ENCODE measurements at regions not wholly inside any gene's neighbourhood (a gene's known extent, or its start where the extent isn't known, plus 50 kb on each side); places are given as distances from the start of the nearest gene placed in this dataset.
"Not testable (repeated sequence)": the region's sequence is repeated elsewhere in the genome, so short reads cannot be mapped to it uniquely, and the experiment has no call there.

GRCh38 chr11:112706863-112707262, 254.4 kb upstream of the NCAM1 start:
- Mint-ChIP-seq H3K9me3 (peaks cover 5 to 31% (median 10%) of the 10 kb centered on the region in 7 donors), H3K36me3 (peaks cover 0 to 7% of the 10 kb centered on the region in 2 donors), H3K27me3 (peaks cover 0 to 22% (median 8%) of the 10 kb centered on the region in 3 donors), H3K27ac (no peak overlapping the region), H3K4me3 (no peak overlapping the region), H3K4me1 (no peaks in the 10 kb centered on the region)
- no peak for ATAC-seq (ENCODE audit: low read depth in 2 of 2)
- no peak for DNase-seq

- H3K4me1 Mint-ChIP-seq; DNase-seq; H3K4me3 Mint-ChIP-seq; H3K9me3 Mint-ChIP-seq; ATAC-seq (ENCODE audit: low read depth in 2 of 2); H3K36me3 Mint-ChIP-seq; H3K27ac Mint-ChIP-seq: not testable (repeated sequence)
- H3K27me3 Mint-ChIP-seq, result peaks cover 0 to 15% (median 0%) of the 10 kb centered on the region in 3 donors
Measured at GRCh38 chr11:112714340-112714739, 246.9 kb upstream of the NCAM1 start.

- H3K36me3 Mint-ChIP-seq, result no peaks in the 10 kb centered on the region
- no peaks in the 10 kb centered on the region for H3K4me1 Mint-ChIP-seq
- ATAC-seq (ENCODE audit: low read depth in 2 of 2) (no peak), DNase-seq (no peak)
- H3K4me3 Mint-ChIP-seq, result no peak overlapping the region
- peaks cover 0 to 9% (median 0%) of the 10 kb centered on the region in 3 donors for H3K27me3 Mint-ChIP-seq
- peaks cover 0 to 4% (median 2%) of the 10 kb centered on the region in 7 donors for H3K9me3 Mint-ChIP-seq
- H3K27ac Mint-ChIP-seq, result no peak overlapping the region
Measured at GRCh38 chr11:112715056-112715455, 246.2 kb upstream of the NCAM1 start.

GRCh38 chr11:112718483-112718882, 242.7 kb upstream of the NCAM1 start:
- ATAC-seq (ENCODE audit: low read depth in 2 of 2) (no peak), DNase-seq (no peak)
- no peaks in the 10 kb centered on the region for H3K36me3 Mint-ChIP-seq
- peaks cover 0 to 8% (median 4%) of the 10 kb centered on the region in 7 donors for H3K9me3 Mint-ChIP-seq
- peaks cover 10 to 15% (median 14%) of the 10 kb centered on the region in 3 donors for H3K27me3 Mint-ChIP-seq
- H3K4me3 Mint-ChIP-seq, result no peak overlapping the region
- H3K4me1 Mint-ChIP-seq, result no peaks in the 10 kb centered on the region
- no peak overlapping the region for H3K27ac Mint-ChIP-seq

GRCh38 chr11:112719736-112720525, 241.3 kb upstream of the NCAM1 start:
- H3K27me3 Mint-ChIP-seq, result peaks cover 10 to 15% (median 10%) of the 10 kb centered on the region in 3 donors
- DNase-seq (no peak), ATAC-seq (ENCODE audit: low read depth in 2 of 2) (no peak)
- H3K4me1 Mint-ChIP-seq, result no peaks in the 10 kb centered on the region
- no peak overlapping the region for H3K4me3 Mint-ChIP-seq
- H3K27ac Mint-ChIP-seq, result no peak overlapping the region
- H3K9me3 Mint-ChIP-seq, result peaks cover 0 to 8% (median 3%) of the 10 kb centered on the region in 7 donors
- H3K36me3 Mint-ChIP-seq, result no peaks in the 10 kb centered on the region

- no peak for DNase-seq
- peaks cover 9 to 15% (median 10%) of the 10 kb centered on the region in 3 donors for H3K27me3 Mint-ChIP-seq
- no peaks in the 10 kb centered on the region for H3K4me1 Mint-ChIP-seq
- no peaks in the 10 kb centered on the region for H3K36me3 Mint-ChIP-seq
- no peak overlapping the region for H3K4me3 Mint-ChIP-seq
- peaks cover 0 to 9% (median 3%) of the 10 kb centered on the region in 7 donors for H3K9me3 Mint-ChIP-seq
- no peak for ATAC-seq (ENCODE audit: low read depth in 2 of 2)
- H3K27ac Mint-ChIP-seq, result no peak overlapping the region
Measured at GRCh38 chr11:112722148-112722547, 239.1 kb upstream of the NCAM1 start.

- H3K27ac Mint-ChIP-seq, result peak overlapping the region in 1 of 6 donors; percentile 78
- DNase-seq, result no peak
Measured at GRCh38 chr11:112722876-112723275, 238.3 kb upstream of the NCAM1 start.

GRCh38 chr11:112723676-112724495, 237.3 kb upstream of the NCAM1 start:
- H3K27me3 Mint-ChIP-seq, result peaks cover 9 to 15% (median 10%) of the 10 kb centered on the region in 3 donors
- DNase-seq (no peak), ATAC-seq (ENCODE audit: low read depth in 2 of 2) (no peak)
- no peak overlapping the region for H3K4me3 Mint-ChIP-seq
- H3K9me3 Mint-ChIP-seq, result peaks cover 0 to 9% (median 3%) of the 10 kb centered on the region in 7 donors
- H3K36me3 Mint-ChIP-seq, result no peaks in the 10 kb centered on the region
- no peaks in the 10 kb centered on the region for H3K4me1 Mint-ChIP-seq
- no peak overlapping the region for H3K27ac Mint-ChIP-seq

More at GRCh38 chr11:112722876-112723275, 238.3 kb upstream of the NCAM1 start:
- no peaks in the 10 kb centered on the region for H3K4me1 Mint-ChIP-seq
- no peak for ATAC-seq (ENCODE audit: low read depth in 2 of 2)
- peaks cover 0 to 9% (median 3%) of the 10 kb centered on the region in 7 donors for H3K9me3 Mint-ChIP-seq
- H3K4me3 Mint-ChIP-seq, result peak overlapping the region in 1 of 8 donors; percentile 3
- peaks cover 9 to 15% (median 10%) of the 10 kb centered on the region in 3 donors for H3K27me3 Mint-ChIP-seq
- H3K36me3 Mint-ChIP-seq, result no peaks in the 10 kb centered on the region

- no peak overlapping the region for H3K4me3 Mint-ChIP-seq
- H3K27ac Mint-ChIP-seq, result no peak overlapping the region
- DNase-seq, result no peak
- no peak for ATAC-seq (ENCODE audit: low read depth in 2 of 2)
- no peaks in the 10 kb centered on the region for H3K36me3 Mint-ChIP-seq
- H3K4me1 Mint-ChIP-seq, result no peaks in the 10 kb centered on the region
- peaks cover 0 to 9% (median 3%) of the 10 kb centered on the region in 7 donors for H3K9me3 Mint-ChIP-seq
- H3K27me3 Mint-ChIP-seq, result peaks cover 9 to 15% (median 10%) of the 10 kb centered on the region in 3 donors
Measured at GRCh38 chr11:112724496-112724790, 236.8 kb upstream of the NCAM1 start.

GRCh38 chr11:112725636-112726035, 235.6 kb upstream of the NCAM1 start:
- no peak overlapping the region for H3K27ac Mint-ChIP-seq
- no peak for ATAC-seq (ENCODE audit: low read depth in 2 of 2)
- H3K36me3 Mint-ChIP-seq, result no peaks in the 10 kb centered on the region
- peaks cover 0 to 9% (median 2%) of the 10 kb centered on the region in 7 donors for H3K9me3 Mint-ChIP-seq
- H3K4me1 Mint-ChIP-seq, result no peaks in the 10 kb centered on the region
- H3K27me3 Mint-ChIP-seq, result peaks cover 6 to 15% (median 9%) of the 10 kb centered on the region in 3 donors
- DNase-seq, result no peak
- H3K4me3 Mint-ChIP-seq, result no peak overlapping the region

GRCh38 chr11:112727341-112727841, 233.8 kb upstream of the NCAM1 start:
- Mint-ChIP-seq H3K27ac (no peak overlapping the region), H3K4me3 (no peak overlapping the region), H3K27me3 (peaks cover 5 to 7% (median 5%) of the 10 kb centered on the region in 3 donors), H3K9me3 (peaks cover 0 to 8% (median 0%) of the 10 kb centered on the region in 7 donors), H3K36me3 (no peaks in the 10 kb centered on the region), H3K4me1 (no peaks in the 10 kb centered on the region)
- ATAC-seq (ENCODE audit: low read depth in 2 of 2) (no peak), DNase-seq (no peak)

- H3K36me3 Mint-ChIP-seq, result no peaks in the 10 kb centered on the region
- H3K27ac Mint-ChIP-seq, result no peak overlapping the region
- H3K4me3 Mint-ChIP-seq, result no peak overlapping the region
- peaks cover 0 to 4% (median 0%) of the 10 kb centered on the region in 7 donors for H3K9me3 Mint-ChIP-seq
- no peaks in the 10 kb centered on the region for H3K4me1 Mint-ChIP-seq
- DNase-seq, result no peak
- no peaks in the 10 kb centered on the region for H3K27me3 Mint-ChIP-seq
- ATAC-seq (ENCODE audit: low read depth in 2 of 2), result no peak
Measured at GRCh38 chr11:112728288-112728687, 232.9 kb upstream of the NCAM1 start.

- Mint-ChIP-seq H3K36me3 (no peaks in the 10 kb centered on the region), H3K27me3 (no peaks in the 10 kb centered on the region), H3K4me1 (no peaks in the 10 kb centered on the region), H3K27ac (no peak overlapping the region), H3K9me3 (peaks cover 0 to 4% (median 0%) of the 10 kb centered on the region in 7 donors), H3K4me3 (no peak overlapping the region)
- ATAC-seq (ENCODE audit: low read depth in 2 of 2), result no peak
- DNase-seq, result no peak
Measured at GRCh38 chr11:112728716-112729115, 232.5 kb upstream of the NCAM1 start.

All from naive B cell (primary cell).